GM12878 (cell line): ENCODE measurements at regions not wholly inside any gene's neighbourhood (a gene's known extent, or its start where the extent isn't known, plus 50 kb on each side); places are given as distances from the start of the nearest gene placed in this dataset. TPM values are rescaled to one million over a fixed set of nuclear protein-coding genes. Genes with fewer than 3 reads are reported as not detected.

ENCODE experiments used
- ATAC-seq: fragments of 200-7000 bp; cut with Tn5 transposase; 3 replicates; pipeline ENCODE4 v1.9.1; 2020; ENCODE audit warnings: mild to moderate bottlenecking, moderate library complexity
- BruUV-seq: library from RNA; stranded (reverse); fragments of 400-500 nt; replicated peaks from 2 replicates; lab custom pipeline; 2021; lab: Mats Ljungman, UMichigan
- CTCF ChIA-PET: fragments of 300-600 bp; sonication (Branson Sonifier 250); formaldehyde crosslinking; extraction: SDS; loops from one replicate; lab custom pipeline; 2021; ENCODE audit warnings: inconsistent platforms; lab: Yijun Ruan, JAX
- POLR2A ChIA-PET: fragments of 350-600 bp; formaldehyde crosslinking; extraction: SDS; loops from one replicate; lab custom pipeline; 2021; ENCODE audit warnings: inconsistent platforms; lab: Charles Lee
- RAD21 ChIA-PET: fragments of 300-600 bp; sonication (Branson Sonifier 250); formaldehyde crosslinking; loops from one replicate; lab custom pipeline; 2023; ENCODE audit warnings: antibody characterized with exemption; ENCODE audit not compliant: unreplicated experiment; lab: Charles Lee
- SMC1A ChIA-PET: fragments of 300-600 bp; sonication (Branson Sonifier 250); formaldehyde crosslinking; loops from one replicate; lab custom pipeline; 2023; ENCODE audit not compliant: unreplicated experiment, uncharacterized antibody; lab: Charles Lee
- DNase-seq: peaks from one replicate; pipeline ENCODE4 v3.0.0-alpha.2; 2011; ENCODE audit warnings: low read depth, low spot score
- FAIRE-seq: peaks from 3 replicates; lab custom pipeline; 2011; peaks lifted over from hg19 to GRCh38; lab: Jason Lieb, UNC
- H2AFZ ChIP-seq: 2 replicates; pipeline ENCODE4 v1.6.0; 2011; ENCODE audit warnings: low read depth, low read length, control low read depth; ENCODE audit not compliant: control insufficient read depth
- H3K27ac ChIP-seq: 2 replicates; pipeline ENCODE4 v1.5.1; 2011; ENCODE audit warnings: control low read depth; ENCODE audit not compliant: control insufficient read depth, insufficient read depth
- H3K27me3 ChIP-seq, 2 experiments: replicated peaks in 1 of 2; 2 replicates each; pipeline versions ENCODE4 v1.6.0 to v1.6.1; 2011; ENCODE audit warnings: low read length in 1 of 2; ENCODE audit not compliant: control insufficient read depth in 2 of 2, insufficient read depth in 2 of 2
- H3K36me3 ChIP-seq, 2 experiments: 2 replicates each; pipeline ENCODE4 v1.5.1; 2011; ENCODE audit warnings: low read length in 1 of 2; ENCODE audit not compliant: control insufficient read depth in 2 of 2, insufficient read depth in 2 of 2
- H3K4me1 ChIP-seq: 2 replicates; pipeline ENCODE4 v1.6.1; 2011; ENCODE audit warnings: mild to moderate bottlenecking, low read length, moderate library complexity, mixed read lengths; ENCODE audit not compliant: control insufficient read depth, insufficient read depth
- H3K4me2 ChIP-seq: 2 replicates; pipeline ENCODE4 v1.6.0; 2011; ENCODE audit warnings: control low read depth; ENCODE audit not compliant: control insufficient read depth, insufficient read depth
- H3K4me3 ChIP-seq: fragments of 200-600 bp; sonication (generic); 2 replicates; pipeline ENCODE4 v1.5.1; 2016
- H3K79me2 ChIP-seq: 2 replicates; pipeline ENCODE4 v1.6.0; 2011; ENCODE audit warnings: low read length; ENCODE audit not compliant: control insufficient read depth, insufficient read depth
- H3K9ac ChIP-seq: 2 replicates; pipeline ENCODE4 v1.8.0; 2011; ENCODE audit warnings: low read length, control low read depth, mixed read lengths; ENCODE audit not compliant: control insufficient read depth, insufficient read depth
- H3K9me3 ChIP-seq: replicated peaks from 3 replicates; pipeline ENCODE4 v1.5.1; 2011; ENCODE audit warnings: mild to moderate bottlenecking, low read length; ENCODE audit not compliant: control insufficient read depth, insufficient read depth
- H4K20me1 ChIP-seq: 2 replicates; pipeline ENCODE4 v1.6.0; 2011; ENCODE audit not compliant: control insufficient read depth, insufficient read depth
- CUX1 ChIP-seq: IDR thresholded peaks from 2 replicates; pipeline ENCODE4 v1.6.1; 2012; ENCODE audit warnings: improper control_type of control experiment, low read depth, low read length; ENCODE audit not compliant: insufficient replicate concordance
- KDM1A ChIP-seq: fragments of 200-600 bp; sonication (generic); IDR thresholded peaks from 2 replicates; pipeline ENCODE4 v1.6.1; 2016; ENCODE audit warnings: borderline replicate concordance
- MEF2A ChIP-seq: IDR thresholded peaks from 2 replicates; pipeline ENCODE4 v1.6.1; 2011; ENCODE audit warnings: low read depth, mild to moderate bottlenecking, low read length, moderate library complexity; ENCODE audit not compliant: insufficient read depth
- MTA3 ChIP-seq: IDR thresholded peaks from 2 replicates; pipeline ENCODE4 v1.6.1; 2012; ENCODE audit warnings: low read length, inconsistent platforms, borderline replicate concordance
- NBN ChIP-seq: fragments of 450-650 bp; IDR thresholded peaks from 2 replicates; pipeline ENCODE4 v1.6.1; 2016
- NFIC ChIP-seq: IDR thresholded peaks from 2 replicates; pipeline ENCODE4 v1.6.1; 2012; ENCODE audit warnings: low read depth, mild to moderate bottlenecking, inconsistent platforms, low read length, moderate library complexity
- RAD51 ChIP-seq: fragments of 450-650 bp; IDR thresholded peaks from 2 replicates; pipeline ENCODE4 v1.6.1; 2016; ENCODE audit warnings: moderate library complexity, mild to moderate bottlenecking, inconsistent platforms
- RB1 ChIP-seq: fragments of 450-650 bp; formaldehyde crosslinking; IDR thresholded peaks from 2 replicates; pipeline ENCODE4 v1.6.1; 2017; ENCODE audit warnings: mild to moderate bottlenecking, borderline replicate concordance
- SUPT20H ChIP-seq: IDR thresholded peaks from 2 replicates; pipeline ENCODE4 v1.6.1; 2011; ENCODE audit warnings: low read depth, mild to moderate bottlenecking, low read length, moderate library complexity, borderline replicate concordance; ENCODE audit not compliant: control insufficient read depth
- TAF1 ChIP-seq: IDR thresholded peaks from 2 replicates; pipeline ENCODE4 v1.6.1; 2011; ENCODE audit warnings: mild to moderate bottlenecking, low read depth, low read length, borderline replicate concordance
- WGBS: methylation state at CpG from one replicate; pipeline ENCODE4 v1.1.6; 2016; ENCODE audit warnings: low lambda C conversion rate; ENCODE audit not compliant: insufficient replicate concordance, insufficient coverage; ENCODE audit errors: missing lambda C conversion rate; 5-methylcytosine and 5-hydroxymethylcytosine counted together
- in situ Hi-C: fragments of 300-500 bp; cut with MboI; formaldehyde crosslinking; loops from 9 replicates; pipeline ENCODE4 v1.14.3; 2018; ENCODE audit warnings: mixed read lengths
- intact Hi-C: fragments of 100-400 bp; cut with micrococcal nuclease; formaldehyde crosslinking; loops from one replicate; pipeline ENCODE4 v1.14.2; 2022; ENCODE audit not compliant: unreplicated experiment
- small RNA-seq: library from RNA; depleted of rRNA; stranded (forward); fragments of <200 nt; gene quantifications from one replicate; pipeline ENCODE3, GENCODE V24; 2014

DNA sequence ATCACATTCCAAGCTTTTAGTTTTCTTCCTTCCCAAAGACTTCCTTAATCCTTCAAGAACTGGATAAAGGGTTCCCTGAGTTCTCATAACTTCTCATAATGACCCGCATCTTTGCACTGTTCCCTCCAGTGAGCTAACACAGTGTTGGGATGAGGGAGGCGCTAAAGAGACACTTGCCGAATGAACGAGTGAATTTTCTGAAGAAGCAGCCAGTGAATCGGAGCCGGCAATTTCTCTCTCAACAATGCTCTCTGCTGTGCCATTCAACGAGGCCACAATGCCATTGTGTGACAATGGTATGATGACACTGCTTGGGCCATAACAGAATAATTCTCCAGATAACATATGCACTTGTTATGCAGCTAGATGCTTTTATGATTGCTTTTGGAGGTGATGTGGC lies 51.4 kb upstream of the ZFP42 start:
- no peak for TF ChIP-seq SUPT20H
- TF ChIP-seq RAD51: no peak
- TF ChIP-seq CUX1: no peak
- no peak for TF ChIP-seq NBN
- TF ChIP-seq TAF1: no peak
- no peak for TF ChIP-seq MTA3
- TF ChIP-seq NFIC: no peak
- TF ChIP-seq RB1: no peak
- TF ChIP-seq MEF2A: no peak
- TF ChIP-seq KDM1A: no peak
- TF ChIP-seq, all 136 proteins: peak for 0
- Histone ChIP-seq H3K27ac (no peak overlapping the region), H4K20me1 (no peaks in the 10 kb centered on the region), H3K27me3 (no peaks in the 10 kb centered on the region), H2AFZ (no peak overlapping the region), H3K9me3 (no peaks in the 10 kb centered on the region), H3K4me1 (no peaks in the 10 kb centered on the region), H3K4me3 (no peak overlapping the region), H3K79me2 (no peaks in the 10 kb centered on the region), H3K9ac (no peak overlapping the region), H3K36me3 (no peaks in the 10 kb centered on the region), H3K4me2 (no peak overlapping the region)
- in situ Hi-C loops: no loop called here
- FAIRE-seq (no peak), DNase-seq (no peak), ATAC-seq (no peak)
- RAD21 ChIA-PET: no interaction called here
- intact Hi-C loops: no loop called here
- CTCF ChIA-PET: no interaction called here
- POLR2A ChIA-PET: no interaction called here
- SMC1A ChIA-PET: no interaction called here
- BruUV-seq: no TSS peak
- WGBS: 49% methylated on average over 7 of the region's 7 CpGs

Small RNA genes lying in the stretch of these regions (small RNA-seq; reads per million reads assigned to genes)
- gene MRPS36P2: not detected
